ENCODE measurements at regions not wholly inside any gene's neighbourhood (a gene's known extent, or its start where the extent isn't known, plus 50 kb on each side); places are given as distances from the start of the nearest gene placed in this dataset.

DNA sequence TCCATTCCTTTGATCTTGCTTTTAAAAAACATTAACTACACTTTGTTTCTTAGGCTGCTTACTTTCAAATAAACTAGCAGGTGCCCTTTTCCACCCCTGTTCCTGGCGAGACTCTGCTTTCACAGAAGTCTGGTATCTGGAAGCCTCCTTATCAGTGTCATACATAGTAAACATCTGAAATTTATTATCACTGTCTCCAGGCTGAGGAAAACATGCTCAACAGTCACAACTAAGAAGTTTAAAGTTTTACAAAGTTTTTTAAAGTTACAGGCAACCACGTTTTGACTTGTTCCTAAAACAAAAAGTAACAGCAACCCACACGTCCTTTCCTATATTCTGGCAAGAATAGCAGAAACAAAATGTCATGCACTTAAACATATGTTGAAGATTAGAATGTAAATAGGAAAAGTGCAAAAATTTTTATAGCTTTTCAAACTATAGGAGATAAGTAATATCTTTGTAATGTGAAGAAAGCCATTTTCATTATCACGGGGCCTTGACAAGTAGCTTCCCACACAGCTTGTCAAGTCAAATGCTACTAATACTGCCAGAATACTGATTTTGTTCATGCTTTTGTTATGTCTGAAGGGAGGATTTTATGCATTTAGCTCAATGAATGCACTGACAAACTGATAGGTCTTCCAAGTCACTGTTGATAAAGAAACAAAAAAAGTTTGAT lies 275.2 kb upstream of the KCNMB2 start:
- no peak overlapping the region for H3K4me3 ChIP-seq
- 13 to 15% methylated on average over 4 of the region's 4 CpGs for WGBS, 2 donors
- intact Hi-C loops (cut with DNase I) = no loop called here
- DNase-seq = no peak
- ATAC-seq = peak in 3 of 4 donors; percentile 32 to 78 (median 40)
- FAIRE-seq = peak; percentile 71
- TF ChIP-seq, protein P1, sequence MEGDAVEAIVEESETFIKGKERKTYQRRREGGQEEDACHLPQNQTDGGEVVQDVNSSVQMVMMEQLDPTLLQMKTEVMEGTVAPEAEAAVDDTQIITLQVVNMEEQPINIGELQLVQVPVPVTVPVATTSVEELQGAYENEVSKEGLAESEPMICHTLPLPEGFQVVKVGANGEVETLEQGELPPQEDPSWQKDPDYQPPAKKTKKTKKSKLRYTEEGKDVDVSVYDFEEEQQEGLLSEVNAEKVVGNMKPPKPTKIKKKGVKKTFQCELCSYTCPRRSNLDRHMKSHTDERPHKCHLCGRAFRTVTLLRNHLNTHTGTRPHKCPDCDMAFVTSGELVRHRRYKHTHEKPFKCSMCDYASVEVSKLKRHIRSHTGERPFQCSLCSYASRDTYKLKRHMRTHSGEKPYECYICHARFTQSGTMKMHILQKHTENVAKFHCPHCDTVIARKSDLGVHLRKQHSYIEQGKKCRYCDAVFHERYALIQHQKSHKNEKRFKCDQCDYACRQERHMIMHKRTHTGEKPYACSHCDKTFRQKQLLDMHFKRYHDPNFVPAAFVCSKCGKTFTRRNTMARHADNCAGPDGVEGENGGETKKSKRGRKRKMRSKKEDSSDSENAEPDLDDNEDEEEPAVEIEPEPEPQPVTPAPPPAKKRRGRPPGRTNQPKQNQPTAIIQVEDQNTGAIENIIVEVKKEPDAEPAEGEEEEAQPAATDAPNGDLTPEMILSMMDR (IDR thresholded peaks at IDR 0.05) = no peak
- no peak overlapping the region for H3K27ac ChIP-seq
- H3K27me3 ChIP-seq = peaks cover 0 to 3% (median 0%) of the 10 kb centered on the region in 4 donors
- H3K4me1 ChIP-seq = peaks cover 0 to 8% (median 0%) of the 10 kb centered on the region in 3 donors
- no peaks in the 10 kb centered on the region for H3K9me3 ChIP-seq
- H3K36me3 ChIP-seq = no peaks in the 10 kb centered on the region

DNA sequence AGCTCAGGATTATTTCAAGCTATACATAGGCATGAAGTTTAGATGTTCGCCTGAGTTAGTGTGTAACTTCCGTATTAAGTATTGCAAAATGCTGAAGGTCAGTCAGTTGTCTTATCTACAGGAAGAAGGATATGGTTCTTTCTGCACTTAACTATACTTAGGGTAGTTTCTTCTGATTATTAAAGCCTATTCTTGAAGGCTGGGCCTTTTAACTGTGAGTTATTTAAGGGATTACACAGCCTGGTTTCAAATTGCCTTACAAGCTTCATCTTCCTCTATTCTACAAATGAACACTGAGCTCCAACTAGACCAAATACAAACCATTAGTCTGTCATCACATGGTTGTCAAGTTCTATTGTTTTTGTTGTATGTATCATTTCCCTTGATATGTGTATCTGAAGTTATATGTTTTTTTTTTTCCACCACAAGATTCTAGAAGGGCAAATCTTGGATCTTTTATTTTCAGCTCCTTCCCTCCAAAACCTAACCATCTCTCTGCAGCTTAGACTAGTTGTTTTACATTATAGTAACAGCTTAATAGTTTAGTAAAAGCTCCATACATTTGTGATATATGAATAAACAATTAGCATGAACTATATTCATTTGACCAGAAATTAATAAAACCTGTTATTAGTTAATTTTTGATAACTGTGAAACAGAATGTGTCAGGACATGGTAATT lies 272.9 kb upstream of the KCNMB2 start:
- DNase-seq = no peak
- Histone ChIP-seq H3K27ac (no peak overlapping the region), H3K9me3 (no peaks in the 10 kb centered on the region), H3K36me3 (no peaks in the 10 kb centered on the region), H3K4me1 (peaks cover 0 to 8% (median 0%) of the 10 kb centered on the region in 3 donors), H3K4me3 (no peak overlapping the region), H3K27me3 (no peaks in the 10 kb centered on the region)
- intact Hi-C loops (cut with DNase I) = no loop called here
- ATAC-seq = no peak
- FAIRE-seq = no peak
- TF ChIP-seq, protein P1 (IDR thresholded peaks at IDR 0.05) = no peak
- WGBS, 2 donors = 57 to 58% methylated on average over 2 of the region's 2 CpGs

DNA sequence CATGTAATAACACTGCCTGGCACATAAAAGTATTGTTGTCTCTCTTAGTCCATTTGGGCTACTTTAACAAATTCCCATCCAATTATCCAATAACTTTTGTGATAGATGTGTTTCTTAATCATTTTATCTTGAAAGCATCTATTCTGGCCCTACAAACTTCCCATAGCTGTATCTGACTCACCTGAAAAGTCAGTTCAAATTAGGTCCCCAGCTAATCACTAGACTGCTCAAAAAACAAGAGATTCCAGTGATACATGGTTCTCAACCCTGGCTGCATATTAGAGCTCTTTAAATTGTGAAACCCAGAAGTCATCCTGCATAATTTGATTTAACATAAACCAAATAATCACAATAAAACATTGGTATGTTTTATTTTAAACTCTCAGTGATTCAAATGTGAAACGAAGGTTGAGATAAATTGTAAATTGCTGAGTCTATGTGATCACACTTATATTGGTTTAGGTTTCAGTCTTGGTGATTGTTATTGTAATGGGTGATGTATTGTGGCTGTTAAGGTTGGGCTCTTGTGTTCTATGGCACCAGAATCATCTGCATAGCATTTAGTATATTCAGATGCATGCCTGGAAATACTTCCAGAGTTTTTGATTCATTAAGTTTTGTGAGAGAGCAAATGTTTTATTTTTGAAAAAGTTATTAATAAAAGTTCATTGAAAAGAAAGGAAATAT lies 268.9 kb upstream of the KCNMB2 start:
- FAIRE-seq (no peak), ATAC-seq (no peak), DNase-seq (no peak)
- intact Hi-C loops (cut with DNase I) = no loop called here
- Histone ChIP-seq H3K4me1 (no peaks in the 10 kb centered on the region), H3K4me3 (no peak overlapping the region), H3K27me3 (no peaks in the 10 kb centered on the region), H3K27ac (no peak overlapping the region), H3K36me3 (no peaks in the 10 kb centered on the region), H3K9me3 (no peaks in the 10 kb centered on the region)
- TF ChIP-seq, protein P1 (IDR thresholded peaks at IDR 0.05) = no peak
- WGBS, 2 donors = 66 to 81% methylated on average over 1 of the region's 1 CpG

DNA sequence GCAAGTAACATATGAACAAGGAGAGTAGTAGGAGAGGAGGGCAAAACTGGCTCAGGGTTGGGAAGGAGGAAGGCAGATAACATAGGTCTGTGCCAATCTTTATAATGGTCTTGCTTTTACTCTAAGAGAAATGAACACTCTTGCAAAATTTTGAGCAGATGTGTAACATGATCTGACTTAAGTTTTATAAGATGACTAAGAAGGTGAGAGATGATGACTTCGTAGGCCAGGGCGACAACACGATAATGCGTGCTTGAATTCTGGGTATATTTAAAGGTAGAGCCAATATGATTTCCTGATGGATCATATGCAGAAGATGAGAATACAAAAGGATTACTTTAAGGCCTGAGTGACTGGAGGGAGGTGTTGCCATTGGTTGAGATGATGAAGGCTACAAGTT lies 265.4 kb upstream of the KCNMB2 start:
- no peaks in the 10 kb centered on the region for H3K27me3 ChIP-seq
- no peaks in the 10 kb centered on the region for H3K4me1 ChIP-seq
- no peak for DNase-seq
- no peaks in the 10 kb centered on the region for H3K9me3 ChIP-seq
- H3K36me3 ChIP-seq = no peaks in the 10 kb centered on the region
- no peak overlapping the region for H3K27ac ChIP-seq
- TF ChIP-seq, protein P1 (IDR thresholded peaks at IDR 0.05) = no peak
- no peak for ATAC-seq
- no peak for FAIRE-seq
- intact Hi-C loops (cut with DNase I) = no loop called here
- H3K4me3 ChIP-seq = no peak overlapping the region
- WGBS, 2 donors = 97% methylated on average over 4 of the region's 4 CpGs

Data from pancreas (tissue), 10 donors.